ENCODE measurements at regions not wholly inside any gene's neighbourhood (a gene's known extent, or its start where the extent isn't known, plus 50 kb on each side); places are given as distances from the start of the nearest gene placed in this dataset.

DNA sequence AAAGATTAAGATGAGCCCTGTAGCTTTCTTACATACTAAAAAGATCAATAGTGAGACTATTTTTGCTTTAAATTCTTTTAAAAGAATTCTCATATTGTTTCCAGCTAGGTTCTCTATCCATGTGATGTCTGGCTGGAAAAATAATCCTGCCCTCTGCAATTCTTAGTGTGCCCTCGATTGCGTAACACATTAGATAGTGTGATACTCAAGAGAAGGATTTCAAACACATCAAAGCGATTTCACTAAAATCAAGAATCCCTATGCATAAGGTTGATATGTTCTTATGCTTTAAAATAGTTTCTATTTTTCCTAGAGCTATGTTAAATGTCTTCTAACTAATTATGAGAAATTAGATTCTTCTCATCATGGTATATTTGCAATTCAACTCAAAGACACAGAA, 127.3 kb upstream of the PLEKHA5 start:
- Histone ChIP-seq H3K4ac (ENCODE audit: low read length) (no peak overlapping the region), H3K18ac (ENCODE audit: low read length) (no peak overlapping the region), H3K27me3 (ENCODE audit: control insufficient read depth in 3 of 3, insufficient read depth in 3 of 3, low read depth in 1 of 3, low read length in 3 of 3) (no peaks in the 10 kb centered on the region), H2BK120ac (ENCODE audit: low read depth, low read length) (no peak overlapping the region), H3K4me2 (ENCODE audit: insufficient read depth, low read length, poor library complexity, severe bottlenecking) (no peak overlapping the region), H4K91ac (ENCODE audit: low read depth, low read length, poor library complexity) (no peak overlapping the region), H3K9ac (ENCODE audit: low read depth, low read length, poor library complexity) (no peak overlapping the region), H2AK5ac (ENCODE audit: low read depth, low read length) (no peak overlapping the region), H2BK15ac (ENCODE audit: low read length) (no peak overlapping the region), H2AFZ (ENCODE audit: low read length) (no peak overlapping the region), H3K27ac (replicated peaks; ENCODE audit: low read length) (no peak overlapping the region), H4K8ac (ENCODE audit: low read depth, low read length) (no peak overlapping the region), H2BK12ac (ENCODE audit: low read length) (no peak overlapping the region), H3K4me1 (ENCODE audit: control insufficient read depth in 2 of 2, insufficient read depth in 1 of 2, low read depth in 1 of 2, low read length in 2 of 2) (peaks cover 9 to 14% of the 10 kb centered on the region in 2 donors), H3K4me3 (ENCODE audit: low read length in 2 of 2) (no peak overlapping the region), H3K36me3 (replicated peaks in 1 of 2; ENCODE audit: control insufficient read depth in 2 of 2, insufficient read depth in 2 of 2, low read length in 2 of 2) (no peaks in the 10 kb centered on the region), H2BK5ac (ENCODE audit: low read length) (no peak overlapping the region), H3K9me3 (replicated peaks in 1 of 2; ENCODE audit: control insufficient read depth in 2 of 2, insufficient read depth in 1 of 2, low read depth in 1 of 2, low read length in 2 of 2) (peaks cover 0 to 10% of the 10 kb centered on the region in 2 donors), H3K23ac (ENCODE audit: low read depth, low read length, poor library complexity) (no peak overlapping the region), H3K14ac (ENCODE audit: low read length) (no peak overlapping the region), H3K79me1 (ENCODE audit: low read depth, low read length) (no peaks in the 10 kb centered on the region)
- DNase-seq (ENCODE audit: low spot score), result no peak
- WGBS, 2 donors (ENCODE audit: extremely low coverage in 2 of 2, insufficient read length in 2 of 2, insufficient replicate concordance in 1 of 2), result no CpG with 5 or more reads among the region's 3 CpGs

DNA sequence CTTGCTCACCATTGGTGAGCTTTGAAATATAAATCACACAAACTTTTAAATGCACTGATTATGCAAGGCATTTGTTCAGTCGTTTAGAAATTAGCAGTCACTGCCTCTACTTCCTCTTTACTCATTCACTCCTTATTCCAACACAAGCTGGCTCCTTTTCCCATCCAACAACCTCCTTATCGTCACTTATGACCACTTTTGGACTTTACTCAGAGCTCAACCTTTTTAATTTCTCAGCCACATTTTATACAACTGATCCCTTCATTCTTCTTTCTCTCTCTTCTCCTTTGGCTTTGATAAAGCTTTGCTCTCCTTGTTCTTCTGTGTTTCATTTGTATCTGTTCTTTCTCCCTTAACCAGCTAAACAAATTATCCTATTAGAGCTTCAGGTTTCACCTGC, 126.4 kb upstream of the PLEKHA5 start:
- no peak overlapping the region for H2BK15ac ChIP-seq (ENCODE audit: low read length)
- 100% methylated on average over 1 of the region's 2 CpGs; no CpG with 5 or more reads in 1 of the 2 donors for WGBS, 2 donors (ENCODE audit: extremely low coverage in 2 of 2, insufficient read length in 2 of 2, insufficient replicate concordance in 1 of 2)
- DNase-seq (ENCODE audit: low spot score), result no peak
- no peak overlapping the region for H2BK120ac ChIP-seq (ENCODE audit: low read depth, low read length)
- H3K14ac ChIP-seq (ENCODE audit: low read length), result no peak overlapping the region
- H4K91ac ChIP-seq (ENCODE audit: low read depth, low read length, poor library complexity), result no peak overlapping the region
- H4K8ac ChIP-seq (ENCODE audit: low read depth, low read length), result no peak overlapping the region
- no peaks in the 10 kb centered on the region for H3K36me3 ChIP-seq (replicated peaks in 1 of 2; ENCODE audit: control insufficient read depth in 2 of 2, insufficient read depth in 2 of 2, low read length in 2 of 2)
- no peak overlapping the region for H3K4ac ChIP-seq (ENCODE audit: low read length)
- no peak overlapping the region for H3K9ac ChIP-seq (ENCODE audit: low read depth, low read length, poor library complexity)
- H3K9me3 ChIP-seq (replicated peaks in 1 of 2; ENCODE audit: control insufficient read depth in 2 of 2, insufficient read depth in 1 of 2, low read depth in 1 of 2, low read length in 2 of 2), result peaks cover 0 to 7% of the 10 kb centered on the region in 2 donors
- H2BK12ac ChIP-seq (ENCODE audit: low read length), result no peak overlapping the region
- H2AK5ac ChIP-seq (ENCODE audit: low read depth, low read length), result no peak overlapping the region
- H3K27ac ChIP-seq (replicated peaks; ENCODE audit: low read length), result no peak overlapping the region
- no peak overlapping the region for H3K4me2 ChIP-seq (ENCODE audit: insufficient read depth, low read length, poor library complexity, severe bottlenecking)
- no peak overlapping the region for H3K4me3 ChIP-seq (ENCODE audit: low read length in 2 of 2)
- no peaks in the 10 kb centered on the region for H3K79me1 ChIP-seq (ENCODE audit: low read depth, low read length)
- no peaks in the 10 kb centered on the region for H3K27me3 ChIP-seq (ENCODE audit: control insufficient read depth in 3 of 3, insufficient read depth in 3 of 3, low read depth in 1 of 3, low read length in 3 of 3)
- peaks cover 9 to 14% of the 10 kb centered on the region in 2 donors for H3K4me1 ChIP-seq (ENCODE audit: control insufficient read depth in 2 of 2, insufficient read depth in 1 of 2, low read depth in 1 of 2, low read length in 2 of 2)
- no peak overlapping the region for H2AFZ ChIP-seq (ENCODE audit: low read length)
- H3K23ac ChIP-seq (ENCODE audit: low read depth, low read length, poor library complexity), result no peak overlapping the region
- H2BK5ac ChIP-seq (ENCODE audit: low read length), result no peak overlapping the region
- no peak overlapping the region for H3K18ac ChIP-seq (ENCODE audit: low read length)

DNA sequence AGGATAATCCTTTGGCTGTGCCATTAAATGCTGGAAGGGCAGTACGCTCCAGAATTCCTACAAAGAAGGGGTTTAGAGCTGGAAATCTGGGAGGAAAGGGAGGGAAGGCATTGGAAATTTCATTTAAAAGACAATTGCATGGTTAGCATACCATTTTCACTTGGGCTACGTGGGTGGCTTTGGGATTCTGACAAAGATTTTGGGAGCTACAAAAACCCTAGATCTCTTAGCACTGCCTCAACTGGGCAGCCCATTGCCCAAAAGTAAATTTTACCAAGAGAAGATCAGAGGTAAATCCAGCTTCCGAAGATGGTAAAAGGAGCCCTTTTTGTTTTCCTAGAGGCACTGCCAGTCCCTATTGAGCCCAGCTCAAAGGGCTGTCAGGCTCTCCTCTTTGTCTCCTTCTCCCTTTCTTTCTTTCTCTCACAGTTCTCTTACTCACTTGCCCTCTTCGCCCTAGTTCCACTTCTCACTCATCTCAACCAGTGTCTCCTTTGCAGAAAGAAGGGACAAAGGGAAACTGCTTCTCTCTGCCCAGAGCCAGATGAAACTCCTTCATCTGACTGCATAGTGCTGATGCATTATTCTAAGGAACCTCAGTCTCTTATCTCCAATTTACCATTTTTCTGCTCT, 125.4 kb upstream of the PLEKHA5 start:
- H3K27ac ChIP-seq (replicated peaks; ENCODE audit: low read length), result peak overlapping the region; percentile 57
- no peak overlapping the region for H3K4ac ChIP-seq (ENCODE audit: low read length)
- peaks cover 0 to 4% of the 10 kb centered on the region in 2 donors for H3K9me3 ChIP-seq (replicated peaks in 1 of 2; ENCODE audit: control insufficient read depth in 2 of 2, insufficient read depth in 1 of 2, low read depth in 1 of 2, low read length in 2 of 2)
- H3K4me2 ChIP-seq (ENCODE audit: insufficient read depth, low read length, poor library complexity, severe bottlenecking), result no peak overlapping the region
- no peak overlapping the region for H4K91ac ChIP-seq (ENCODE audit: low read depth, low read length, poor library complexity)
- H3K36me3 ChIP-seq (replicated peaks in 1 of 2; ENCODE audit: control insufficient read depth in 2 of 2, insufficient read depth in 2 of 2, low read length in 2 of 2), result no peaks in the 10 kb centered on the region
- H3K4me1 ChIP-seq (ENCODE audit: control insufficient read depth in 2 of 2, insufficient read depth in 1 of 2, low read depth in 1 of 2, low read length in 2 of 2), result peaks cover 7 to 14% of the 10 kb centered on the region in 2 donors
- peak; percentile 26 for DNase-seq (ENCODE audit: low spot score)
- H3K18ac ChIP-seq (ENCODE audit: low read length), result no peak overlapping the region
- no CpG with 5 or more reads among the region's 4 CpGs for WGBS, 2 donors (ENCODE audit: extremely low coverage in 2 of 2, insufficient read length in 2 of 2, insufficient replicate concordance in 1 of 2)
- no peak overlapping the region for H3K14ac ChIP-seq (ENCODE audit: low read length)
- no peaks in the 10 kb centered on the region for H3K79me1 ChIP-seq (ENCODE audit: low read depth, low read length)
- no peak overlapping the region for H4K8ac ChIP-seq (ENCODE audit: low read depth, low read length)
- H2BK120ac ChIP-seq (ENCODE audit: low read depth, low read length), result no peak overlapping the region
- peak overlapping the region; percentile 67 for H2AFZ ChIP-seq (ENCODE audit: low read length)
- H3K23ac ChIP-seq (ENCODE audit: low read depth, low read length, poor library complexity), result no peak overlapping the region
- H3K27me3 ChIP-seq (ENCODE audit: control insufficient read depth in 3 of 3, insufficient read depth in 3 of 3, low read depth in 1 of 3, low read length in 3 of 3), result no peaks in the 10 kb centered on the region
- no peak overlapping the region for H2BK15ac ChIP-seq (ENCODE audit: low read length)
- no peak overlapping the region for H3K4me3 ChIP-seq (ENCODE audit: low read length in 2 of 2)
- no peak overlapping the region for H2BK5ac ChIP-seq (ENCODE audit: low read length)
- H2BK12ac ChIP-seq (ENCODE audit: low read length), result no peak overlapping the region
- H3K9ac ChIP-seq (ENCODE audit: low read depth, low read length, poor library complexity), result no peak overlapping the region
- no peak overlapping the region for H2AK5ac ChIP-seq (ENCODE audit: low read depth, low read length)

DNA sequence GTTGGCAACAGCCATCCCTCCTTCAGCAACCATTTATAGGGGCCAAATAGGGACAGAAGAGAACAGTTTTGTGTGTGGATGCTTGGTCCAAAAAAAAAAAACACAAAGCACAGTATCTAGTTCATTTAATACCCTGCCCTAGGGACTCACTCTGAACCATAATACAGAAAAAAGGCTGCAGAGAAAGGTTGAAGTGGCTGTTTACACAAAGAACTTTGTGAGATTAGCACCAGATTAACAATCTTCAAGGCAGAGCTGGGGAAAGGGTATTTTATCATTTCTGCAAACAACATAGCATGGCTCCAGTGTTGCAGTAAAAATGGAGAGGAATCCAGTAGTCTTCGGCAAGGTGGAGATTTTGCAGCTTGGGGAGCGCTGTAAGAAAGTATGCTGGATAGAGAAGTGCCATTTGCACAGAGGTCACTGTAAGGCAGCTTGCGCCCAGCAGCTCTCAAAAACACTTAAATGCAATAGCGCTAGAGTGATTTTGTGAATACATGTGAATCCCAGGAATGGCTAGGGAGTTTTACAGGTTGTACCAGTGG, 124.2 kb upstream of the PLEKHA5 start:
- no peaks in the 10 kb centered on the region for H3K79me1 ChIP-seq (ENCODE audit: low read depth, low read length)
- H2BK120ac ChIP-seq (ENCODE audit: low read depth, low read length), result no peak overlapping the region
- H3K9me3 ChIP-seq (replicated peaks in 1 of 2; ENCODE audit: control insufficient read depth in 2 of 2, insufficient read depth in 1 of 2, low read depth in 1 of 2, low read length in 2 of 2), result peaks cover 0 to 4% of the 10 kb centered on the region in 2 donors
- H3K27ac ChIP-seq (replicated peaks; ENCODE audit: low read length), result no peak overlapping the region
- no peak overlapping the region for H2BK12ac ChIP-seq (ENCODE audit: low read length)
- no peak for DNase-seq (ENCODE audit: low spot score)
- no peak overlapping the region for H2BK5ac ChIP-seq (ENCODE audit: low read length)
- no peak overlapping the region for H3K9ac ChIP-seq (ENCODE audit: low read depth, low read length, poor library complexity)
- H3K14ac ChIP-seq (ENCODE audit: low read length), result no peak overlapping the region
- no peak overlapping the region for H3K18ac ChIP-seq (ENCODE audit: low read length)
- no peak overlapping the region for H3K4me2 ChIP-seq (ENCODE audit: insufficient read depth, low read length, poor library complexity, severe bottlenecking)
- H3K36me3 ChIP-seq (replicated peaks in 1 of 2; ENCODE audit: control insufficient read depth in 2 of 2, insufficient read depth in 2 of 2, low read length in 2 of 2), result no peaks in the 10 kb centered on the region
- no peak overlapping the region for H2BK15ac ChIP-seq (ENCODE audit: low read length)
- H4K91ac ChIP-seq (ENCODE audit: low read depth, low read length, poor library complexity), result no peak overlapping the region
- no peak overlapping the region for H3K4me3 ChIP-seq (ENCODE audit: low read length in 2 of 2)
- no CpG with 5 or more reads among the region's 4 CpGs for WGBS, 2 donors (ENCODE audit: extremely low coverage in 2 of 2, insufficient read length in 2 of 2, insufficient replicate concordance in 1 of 2)
- H3K23ac ChIP-seq (ENCODE audit: low read depth, low read length, poor library complexity), result no peak overlapping the region
- H3K4ac ChIP-seq (ENCODE audit: low read length), result no peak overlapping the region
- no peaks in the 10 kb centered on the region for H3K27me3 ChIP-seq (ENCODE audit: control insufficient read depth in 3 of 3, insufficient read depth in 3 of 3, low read depth in 1 of 3, low read length in 3 of 3)
- no peak overlapping the region for H2AFZ ChIP-seq (ENCODE audit: low read length)
- peaks cover 10 to 12% of the 10 kb centered on the region in 2 donors for H3K4me1 ChIP-seq (ENCODE audit: control insufficient read depth in 2 of 2, insufficient read depth in 1 of 2, low read depth in 1 of 2, low read length in 2 of 2)
- H4K8ac ChIP-seq (ENCODE audit: low read depth, low read length), result no peak overlapping the region
- H2AK5ac ChIP-seq (ENCODE audit: low read depth, low read length), result no peak overlapping the region
